HepG2 (cell line): ENCODE measurements at regions not wholly inside any gene's neighbourhood (a gene's known extent, or its start where the extent isn't known, plus 50 kb on each side); places are given as distances from the start of the nearest gene placed in this dataset.

ENCODE experiments used
- BCL3 ChIP-seq: sonication (generic); formaldehyde crosslinking; IDR thresholded peaks from 2 replicates; pipeline ENCODE4 v1.5.1; 2020; ENCODE audit warnings: mild to moderate bottlenecking, missing genetic modification reagents, moderate library complexity
- GFI1 ChIP-seq: sonication (generic); formaldehyde crosslinking; IDR thresholded peaks from 2 replicates; pipeline ENCODE4 v1.5.0; 2020; ENCODE audit warnings: missing genetic modification reagents, mild to moderate bottlenecking, borderline replicate concordance
- HHEX ChIP-seq: IDR thresholded peaks from 2 replicates; pipeline ENCODE4 v1.6.1; 2016; ENCODE audit warnings: control low read depth
- KDM1A ChIP-seq: IDR thresholded peaks from 2 replicates; pipeline ENCODE4 v1.6.1; 2016; ENCODE audit warnings: missing compliant biosample characterization
- LRRFIP1 ChIP-seq: sonication (generic); formaldehyde crosslinking; conservative IDR thresholded peaks from 2 replicates; pipeline ENCODE4 v1.4.0; 2020; ENCODE audit warnings: missing genetic modification reagents
- MAF1 ChIP-seq: sonication (generic); formaldehyde crosslinking; IDR thresholded peaks from 2 replicates; pipeline ENCODE4 v1.5.0; 2020; ENCODE audit warnings: missing genetic modification reagents, borderline replicate concordance
- MBD4 ChIP-seq: IDR thresholded peaks from 2 replicates; pipeline ENCODE4 v1.6.1; 2012; ENCODE audit warnings: low read length, inconsistent platforms, borderline replicate concordance
- NPAS2 ChIP-seq: sonication (generic); formaldehyde crosslinking; IDR thresholded peaks from 2 replicates; pipeline ENCODE4 v1.8.0; 2022; ENCODE audit warnings: mild to moderate bottlenecking, missing genetic modification reagents, borderline replicate concordance
- PITX1 ChIP-seq: sonication (generic); formaldehyde crosslinking; IDR thresholded peaks from 2 replicates; pipeline ENCODE4 v1.5.1; 2020; ENCODE audit warnings: mild to moderate bottlenecking, missing genetic modification reagents
- PLRG1 ChIP-seq: fragments of 450-650 bp; conservative IDR thresholded peaks from 2 replicates; pipeline ENCODE4 v1.6.1; 2016
- RBAK ChIP-seq: sonication (generic); formaldehyde crosslinking; IDR thresholded peaks from 2 replicates; pipeline ENCODE4 v1.5.1; 2020; ENCODE audit warnings: mild to moderate bottlenecking, missing genetic modification reagents
- SNRNP70 ChIP-seq: fragments of 200-400 bp; formaldehyde crosslinking; IDR thresholded peaks from 2 replicates; pipeline ENCODE4 v1.6.1; 2017; ENCODE audit warnings: mild to moderate bottlenecking, low read depth, low read length, moderate library complexity
- SYNCRIP ChIP-seq: fragments of 200-400 bp; formaldehyde crosslinking; IDR thresholded peaks from 2 replicates; pipeline ENCODE4 v1.6.1; 2018; ENCODE audit warnings: mild to moderate bottlenecking, low read depth, low read length; ENCODE audit not compliant: insufficient read depth
- ZNF160 ChIP-seq: sonication (generic); formaldehyde crosslinking; IDR thresholded peaks from 2 replicates; pipeline ENCODE4 v1.8.0; 2022; ENCODE audit warnings: mild to moderate bottlenecking, inconsistent platforms, missing genetic modification reagents
- ZNF484 ChIP-seq: sonication (generic); formaldehyde crosslinking; IDR thresholded peaks from 2 replicates; pipeline ENCODE4 v1.5.1; 2020; ENCODE audit warnings: mild to moderate bottlenecking, low read depth, missing genetic modification reagents, borderline replicate concordance
- ZNF792 ChIP-seq: IDR thresholded peaks from 2 replicates; pipeline ENCODE4 v1.6.1; 2016

GRCh38 chr16:87235810-87236515 lies 81.2 kb downstream of the C16orf95 start (continued):
- TF ChIP-seq BCL3 (CRISPR knock-in tag) (peak; percentile 49; the same call in 1 of the 2 replicates), MAF1 (CRISPR knock-in tag) (no peak), NPAS2 (no peak), ZNF484 (CRISPR knock-in tag) (no peak), ZNF792 (CRISPR knock-in tag) (no peak), SNRNP70 (no peak), MBD4 (no peak), RBAK (CRISPR knock-in tag) (no peak), LRRFIP1 (no peak), ZNF160 (CRISPR knock-in tag) (no peak), PLRG1 (no peak), HHEX (CRISPR knock-in tag) (no peak), GFI1 (CRISPR knock-in tag) (no peak), PITX1 (CRISPR knock-in tag) (peak; percentile 47; the same call in 1 of the 2 replicates), KDM1A (CRISPR knock-in tag) (no peak), SYNCRIP (no peak)
- TF ChIP-seq, all 625 proteins: peak for 27
